GM18909 (cell line): ENCODE measurements at regions not wholly inside any gene's neighbourhood (a gene's known extent, or its start where the extent isn't known, plus 50 kb on each side); places are given as distances from the start of the nearest gene placed in this dataset.

ENCODE experiments used
- ATAC-seq: cut with Tn5 transposase; IDR thresholded peaks from one replicate; pipeline ENCODE4 v1.9.1; 2021; ENCODE audit warnings: mild to moderate bottlenecking; ENCODE audit not compliant: unreplicated experiment, poor library complexity

DNA sequence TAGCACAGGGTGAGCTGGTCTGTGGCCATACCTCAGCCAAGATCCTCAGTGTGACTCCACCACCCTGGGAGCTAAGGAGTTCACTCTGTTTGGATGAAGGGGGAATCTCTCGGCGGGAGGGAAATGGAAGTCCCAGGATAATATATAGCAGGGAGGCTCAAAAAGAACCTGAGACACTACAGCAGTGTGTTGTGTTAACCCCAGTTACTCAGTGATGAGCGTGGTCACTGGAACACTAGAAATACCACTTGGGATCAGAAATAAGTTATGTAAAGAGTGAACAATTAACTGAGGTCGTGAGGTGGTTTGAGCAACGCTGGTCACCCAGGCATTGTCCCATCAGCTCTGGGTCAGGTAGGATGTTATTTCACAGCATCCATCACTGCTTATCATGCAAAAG is 59.3 kb upstream of the ADAMTS16 start:
- ATAC-seq = no peak

DNA sequence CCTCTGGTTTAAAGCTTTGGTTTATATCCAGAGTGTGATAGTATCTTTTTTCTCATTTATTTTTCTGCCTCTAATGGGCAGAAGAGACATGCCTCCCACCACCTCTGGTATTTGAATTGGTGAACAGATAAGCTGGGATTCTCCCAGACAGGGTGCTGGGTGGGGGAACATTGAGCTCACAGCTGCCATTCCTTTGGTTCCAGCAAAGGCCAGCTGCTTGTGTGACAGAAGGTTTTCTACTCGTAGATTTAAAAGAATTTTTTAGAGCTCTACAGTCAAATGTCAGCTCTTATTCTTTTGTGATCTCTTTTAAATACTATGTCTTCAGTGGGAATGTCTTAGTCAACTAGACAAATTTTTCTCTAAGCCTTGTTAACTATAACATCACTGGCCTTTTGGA is 54.7 kb upstream of the ADAMTS16 start:
- no peak for ATAC-seq

- ATAC-seq = no peak
Observed at GRCh38 chr5:5089895-5090649, 50.1 kb upstream of the ADAMTS16 start.
